WTC11 (cell line): ENCODE measurements at regions not wholly inside any gene's neighbourhood (a gene's known extent, or its start where the extent isn't known, plus 50 kb on each side); places are given as distances from the start of the nearest gene placed in this dataset.

Experiments used
- ATAC-seq: fragments of 200-7000 bp; cut with Tn5 transposase; 2 replicates; pipeline ENCODE4 v1.10.0; 2021; ENCODE audit warnings: mild to moderate bottlenecking, moderate library complexity
- CTCF ChIA-PET: fragments of 300-600 bp; sonication (Branson Sonifier 250); formaldehyde crosslinking; loops from one replicate; lab custom pipeline; 2021; ENCODE audit warnings: antibody characterized with exemption; lab: Charles Lee
- POLR2A ChIA-PET: fragments of 350-600 bp; sonication (Branson Sonifier 250); formaldehyde crosslinking; loops from one replicate; lab custom pipeline; 2021; ENCODE audit warnings: antibody characterized with exemption; lab: Charles Lee
- DNase-seq: peaks from one replicate; pipeline ENCODE4 v3.0.0; 2021; ENCODE audit warnings: low spot score
- H3K27ac Mint-ChIP-seq: 2 replicates; pipeline ENCODE4 v1.8.0; 2021; ENCODE audit warnings: mixed read lengths
- H3K27me3 Mint-ChIP-seq: 2 replicates; pipeline ENCODE4 v1.8.0; 2021; ENCODE audit warnings: low read depth, mild to moderate bottlenecking, moderate library complexity, mixed read lengths
- H3K36me3 Mint-ChIP-seq: 2 replicates; pipeline ENCODE4 v1.8.0; 2021; ENCODE audit warnings: mixed read lengths
- H3K4me1 Mint-ChIP-seq: 2 replicates; pipeline ENCODE4 v1.8.0; 2022; ENCODE audit warnings: mixed read lengths
- H3K4me3 Mint-ChIP-seq: 2 replicates; pipeline ENCODE4 v1.8.0; 2021; ENCODE audit warnings: mild to moderate bottlenecking, moderate library complexity, mixed read lengths
- H3K9me3 Mint-ChIP-seq: 2 replicates; pipeline ENCODE4 v1.8.0; 2021; ENCODE audit warnings: mixed read lengths
- ATF3 ChIP-seq: sonication (generic); formaldehyde crosslinking; conservative IDR thresholded peaks from 2 replicates; pipeline ENCODE4 v1.8.1; 2022; ENCODE audit warnings: mild to moderate bottlenecking, missing genetic modification reagents
- CDX4 ChIP-seq: fragments of 250-450 bp; sonication (Bioruptor Pico); IDR thresholded peaks from 2 replicates; pipeline ENCODE4 v1.9.0; 2021; ENCODE audit warnings: moderate library complexity, mild to moderate bottlenecking, inconsistent platforms, borderline replicate concordance
- CREB1 ChIP-seq: sonication (generic); formaldehyde crosslinking; IDR thresholded peaks from 2 replicates; pipeline ENCODE4 v1.8.0; 2023; ENCODE audit warnings: mild to moderate bottlenecking, missing genetic modification reagents
- E2F5 ChIP-seq: sonication (generic); formaldehyde crosslinking; IDR thresholded peaks from 2 replicates; pipeline ENCODE4 v1.8.1; 2022; ENCODE audit warnings: mild to moderate bottlenecking, moderate library complexity, missing genetic modification reagents
- EMX1 ChIP-seq: fragments of 250-450 bp; sonication (Bioruptor Pico); IDR thresholded peaks from 2 replicates; pipeline ENCODE4 v1.8.0; 2021; ENCODE audit warnings: mild to moderate bottlenecking
- ESRRA ChIP-seq: sonication (generic); formaldehyde crosslinking; IDR thresholded peaks from 2 replicates; pipeline ENCODE4 v1.8.1; 2022; ENCODE audit warnings: mild to moderate bottlenecking, missing genetic modification reagents, borderline replicate concordance
- GABPB1 ChIP-seq: sonication (generic); formaldehyde crosslinking; IDR thresholded peaks from 2 replicates; pipeline ENCODE4 v1.8.1; 2023; ENCODE audit warnings: mild to moderate bottlenecking, missing genetic modification reagents
- GTF2I ChIP-seq: fragments of 250-450 bp; sonication (Bioruptor Pico); conservative IDR thresholded peaks from 2 replicates; pipeline ENCODE4 v1.4.0; 2021; ENCODE audit warnings: mild to moderate bottlenecking
- HMGA2 ChIP-seq: fragments of 250-450 bp; sonication (Bioruptor Pico); IDR thresholded peaks from 2 replicates; pipeline ENCODE4 v1.4.0; 2021; ENCODE audit warnings: mild to moderate bottlenecking, moderate library complexity
- IRF1 ChIP-seq: sonication (generic); formaldehyde crosslinking; IDR thresholded peaks from 2 replicates; pipeline ENCODE4 v1.8.0; 2023; ENCODE audit warnings: missing genetic modification reagents
- KAT7 ChIP-seq: sonication (generic); formaldehyde crosslinking; IDR thresholded peaks from 2 replicates; pipeline ENCODE4 v1.8.1; 2023; ENCODE audit warnings: missing genetic modification reagents, mild to moderate bottlenecking, borderline replicate concordance
- MYBL2 ChIP-seq: sonication (generic); formaldehyde crosslinking; IDR thresholded peaks from 2 replicates; pipeline ENCODE4 v1.8.1; 2023; ENCODE audit warnings: mild to moderate bottlenecking, moderate library complexity, missing genetic modification reagents
- NFATC4 ChIP-seq: fragments of 250-450 bp; sonication (Bioruptor Pico); IDR thresholded peaks from 2 replicates; pipeline ENCODE4 v1.9.0; 2021; ENCODE audit warnings: mild to moderate bottlenecking
- NFYB ChIP-seq: sonication (generic); formaldehyde crosslinking; conservative IDR thresholded peaks from 2 replicates; pipeline ENCODE4 v1.8.0; 2022; ENCODE audit warnings: low read depth, missing genetic modification reagents
- NR1H2 ChIP-seq: sonication (generic); formaldehyde crosslinking; IDR thresholded peaks from 2 replicates; pipeline ENCODE4 v1.9.0; 2021; ENCODE audit warnings: mild to moderate bottlenecking, moderate library complexity, missing genetic modification reagents
- PRRX2 ChIP-seq: fragments of 250-450 bp; sonication (Bioruptor Pico); IDR thresholded peaks from 2 replicates; pipeline ENCODE4 v1.8.0; 2021; ENCODE audit warnings: mild to moderate bottlenecking
- SMAD4 ChIP-seq: sonication (generic); formaldehyde crosslinking; IDR thresholded peaks from 2 replicates; pipeline ENCODE4 v1.8.0; 2022; ENCODE audit warnings: mild to moderate bottlenecking, missing genetic modification reagents
- SOX15 ChIP-seq: fragments of 250-450 bp; sonication (Bioruptor Pico); IDR thresholded peaks from 2 replicates; pipeline ENCODE4 v1.9.0; 2021; ENCODE audit warnings: mild to moderate bottlenecking
- TEAD1 ChIP-seq: sonication (generic); formaldehyde crosslinking; IDR thresholded peaks from 2 replicates; pipeline ENCODE4 v1.8.0; 2022; ENCODE audit warnings: mild to moderate bottlenecking, missing genetic modification reagents
- TEAD4 ChIP-seq: sonication (generic); formaldehyde crosslinking; IDR thresholded peaks from 2 replicates; pipeline ENCODE4 v1.8.0; 2022; ENCODE audit warnings: mild to moderate bottlenecking, missing genetic modification reagents
- ZNF138 ChIP-seq: sonication (generic); formaldehyde crosslinking; conservative IDR thresholded peaks from 2 replicates; pipeline ENCODE4 v1.8.1; 2022; ENCODE audit warnings: mild to moderate bottlenecking, moderate library complexity, missing genetic modification reagents
- ZNF232 ChIP-seq: sonication (generic); formaldehyde crosslinking; IDR thresholded peaks from 2 replicates; pipeline ENCODE4 v1.8.0; 2022; ENCODE audit warnings: mild to moderate bottlenecking, missing genetic modification reagents
- ZNF396 ChIP-seq: fragments of 250-450 bp; sonication (Bioruptor Pico); IDR thresholded peaks from 2 replicates; pipeline ENCODE4 v1.8.0; 2021; ENCODE audit warnings: mild to moderate bottlenecking, moderate library complexity, borderline replicate concordance
- ZNF671 ChIP-seq: fragments of 250-450 bp; sonication (Bioruptor Pico); IDR thresholded peaks from 2 replicates; pipeline ENCODE4 v1.8.0; 2021; ENCODE audit warnings: mild to moderate bottlenecking
- TF ChIP-seq, protein P1 (sequence below): sonication (generic); formaldehyde crosslinking; IDR thresholded peaks from 2 replicates; pipeline ENCODE4 v1.8.1; 2023; ENCODE audit warnings: mild to moderate bottlenecking, missing genetic modification reagents, moderate library complexity
- TF ChIP-seq, protein P2 (sequence below): sonication (generic); formaldehyde crosslinking; IDR thresholded peaks from 2 replicates; pipeline ENCODE4 v1.8.1; 2022; ENCODE audit warnings: missing genetic modification reagents, borderline replicate concordance
- TF ChIP-seq, protein P3 (sequence below): sonication (generic); formaldehyde crosslinking; IDR thresholded peaks from 2 replicates; pipeline ENCODE4 v1.8.0; 2022; ENCODE audit warnings: mild to moderate bottlenecking, missing genetic modification reagents
- TF ChIP-seq, protein P4 (sequence below): sonication (generic); formaldehyde crosslinking; IDR thresholded peaks from 2 replicates; pipeline ENCODE4 v1.8.1; 2023; ENCODE audit warnings: mild to moderate bottlenecking, missing genetic modification reagents

- Mint-ChIP-seq H3K27me3 (0 out of 2 replicates have a peak, but pooled peaks cover 2% of the 10 kb centered on the region), H3K4me1 (peaks cover 22% of the 10 kb centered on the region), H3K9me3 (no peaks in the 10 kb centered on the region), H3K36me3 (no peaks in the 10 kb centered on the region), H3K4me3 (no peak overlapping the region), H3K27ac (no peak overlapping the region)
- ChIA-PET POLR2A (no interaction called here), CTCF (no interaction called here)
- ATAC-seq (no peak), DNase-seq (no peak)
- TF ChIP-seq SOX15 (CRISPR knock-in tag) (no peak), ZNF232 (CRISPR knock-in tag) (no peak), MYBL2 (CRISPR knock-in tag) (no peak), EMX1 (CRISPR knock-in tag) (no peak), IRF1 (CRISPR knock-in tag) (no peak), NFATC4 (CRISPR knock-in tag) (no peak), ATF3 (no peak)
Observed at GRCh38 chr6:21331235-21331634, 262.3 kb upstream of the SOX4 start.

DNA sequence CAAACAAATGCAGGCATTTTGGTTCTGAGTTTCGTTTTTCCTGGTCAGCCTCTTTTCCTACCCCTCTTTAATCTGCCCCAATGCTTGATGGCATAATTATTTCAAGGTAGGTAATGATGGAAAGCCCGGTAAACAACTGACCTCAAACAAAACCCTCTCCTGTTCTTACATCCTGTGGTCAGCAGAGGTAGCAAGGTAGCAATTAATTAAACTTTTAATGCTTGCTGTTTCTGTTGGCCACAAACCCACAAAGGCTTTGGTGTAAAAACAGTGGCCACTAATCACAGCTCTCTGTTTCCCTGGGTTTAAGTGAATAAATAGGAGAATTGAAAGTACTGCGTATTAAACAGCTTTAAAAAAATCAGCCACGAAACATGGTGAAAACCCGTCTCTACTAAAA, 261.5 kb upstream of the SOX4 start:
- H3K36me3 Mint-ChIP-seq = no peaks in the 10 kb centered on the region
- TF ChIP-seq SOX15 (CRISPR knock-in tag) (no peak), ZNF396 (CRISPR knock-in tag) (no peak), KAT7 (CRISPR knock-in tag) (no peak), HMGA2 (CRISPR knock-in tag) (no peak), GTF2I (CRISPR knock-in tag) (no peak), E2F5 (CRISPR knock-in tag) (no peak), GABPB1 (CRISPR knock-in tag) (no peak), TEAD4 (CRISPR knock-in tag) (no peak), ESRRA (no peak)
- TF ChIP-seq, protein P1, sequence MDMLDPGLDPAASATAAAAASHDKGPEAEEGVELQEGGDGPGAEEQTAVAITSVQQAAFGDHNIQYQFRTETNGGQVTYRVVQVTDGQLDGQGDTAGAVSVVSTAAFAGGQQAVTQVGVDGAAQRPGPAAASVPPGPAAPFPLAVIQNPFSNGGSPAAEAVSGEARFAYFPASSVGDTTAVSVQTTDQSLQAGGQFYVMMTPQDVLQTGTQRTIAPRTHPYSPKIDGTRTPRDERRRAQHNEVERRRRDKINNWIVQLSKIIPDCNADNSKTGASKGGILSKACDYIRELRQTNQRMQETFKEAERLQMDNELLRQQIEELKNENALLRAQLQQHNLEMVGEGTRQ (CRISPR knock-in tag) = no peak
- TF ChIP-seq, protein P2, sequence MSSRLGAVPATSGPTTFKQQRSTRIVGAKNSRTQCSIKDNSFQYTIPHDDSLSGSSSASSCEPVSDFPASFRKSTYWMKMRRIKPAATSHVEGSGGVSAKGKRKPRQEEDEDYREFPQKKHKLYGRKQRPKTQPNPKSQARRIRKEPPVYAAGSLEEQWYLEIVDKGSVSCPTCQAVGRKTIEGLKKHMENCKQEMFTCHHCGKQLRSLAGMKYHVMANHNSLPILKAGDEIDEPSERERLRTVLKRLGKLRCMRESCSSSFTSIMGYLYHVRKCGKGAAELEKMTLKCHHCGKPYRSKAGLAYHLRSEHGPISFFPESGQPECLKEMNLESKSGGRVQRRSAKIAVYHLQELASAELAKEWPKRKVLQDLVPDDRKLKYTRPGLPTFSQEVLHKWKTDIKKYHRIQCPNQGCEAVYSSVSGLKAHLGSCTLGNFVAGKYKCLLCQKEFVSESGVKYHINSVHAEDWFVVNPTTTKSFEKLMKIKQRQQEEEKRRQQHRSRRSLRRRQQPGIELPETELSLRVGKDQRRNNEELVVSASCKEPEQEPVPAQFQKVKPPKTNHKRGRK (CRISPR knock-in tag) = no peak
- TF ChIP-seq, protein P3, sequence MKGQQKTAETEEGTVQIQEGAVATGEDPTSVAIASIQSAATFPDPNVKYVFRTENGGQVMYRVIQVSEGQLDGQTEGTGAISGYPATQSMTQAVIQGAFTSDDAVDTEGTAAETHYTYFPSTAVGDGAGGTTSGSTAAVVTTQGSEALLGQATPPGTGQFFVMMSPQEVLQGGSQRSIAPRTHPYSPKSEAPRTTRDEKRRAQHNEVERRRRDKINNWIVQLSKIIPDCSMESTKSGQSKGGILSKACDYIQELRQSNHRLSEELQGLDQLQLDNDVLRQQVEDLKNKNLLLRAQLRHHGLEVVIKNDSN (CRISPR knock-in tag) = no peak
- H3K27ac Mint-ChIP-seq = no peak overlapping the region
- peaks cover 16% of the 10 kb centered on the region for H3K4me1 Mint-ChIP-seq
- peaks cover 7% of the 10 kb centered on the region; the same call in 1 of the 2 replicates for H3K27me3 Mint-ChIP-seq
- no peak for DNase-seq
- no peak overlapping the region for H3K4me3 Mint-ChIP-seq
- POLR2A ChIA-PET = interaction anchor here (0.6 kb wide), 1 partner anchor 153 kb away, joined by 3 read pairs; no protein-coding TSS in a partner anchor
- H3K9me3 Mint-ChIP-seq = peaks cover 7% of the 10 kb centered on the region
- CTCF ChIA-PET = interaction anchor here (1.1 to 1.7 kb wide), 2 partner anchors 9 to 256 kb away, joined by 3 read pairs; no protein-coding TSS in a partner anchor
- no peak for ATAC-seq

DNA sequence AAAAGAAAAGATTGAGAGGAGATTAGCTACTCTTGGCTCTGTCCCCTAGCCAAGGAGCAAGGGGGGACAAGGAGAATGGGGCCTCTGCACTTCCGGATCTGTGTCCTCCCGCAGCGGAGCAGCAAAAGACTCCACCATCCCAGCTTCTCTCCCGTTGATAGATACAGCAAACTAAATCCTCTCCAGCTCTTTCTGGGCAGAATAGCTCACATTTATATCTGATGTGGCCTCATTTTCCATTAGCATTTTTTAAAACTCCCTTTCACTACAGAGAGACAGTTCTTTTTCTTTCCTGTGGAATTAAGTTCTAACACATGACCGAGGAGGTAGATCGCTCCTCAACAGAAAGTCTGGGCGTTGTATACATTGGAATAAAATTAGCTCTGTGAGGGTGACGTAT, 260.9 kb upstream of the SOX4 start:
- Mint-ChIP-seq H3K4me1 (peaks cover 10% of the 10 kb centered on the region), H3K27me3 (peaks cover 7% of the 10 kb centered on the region; the same call in 1 of the 2 replicates), H3K27ac (peak overlapping the region; percentile 4; the same call in 1 of the 2 replicates), H3K9me3 (peaks cover 12% of the 10 kb centered on the region), H3K36me3 (no peaks in the 10 kb centered on the region), H3K4me3 (no peak overlapping the region)
- CTCF ChIA-PET = interaction anchor here (1.1 to 1.7 kb wide), 2 partner anchors 9 to 255 kb away, joined by 3 read pairs; no protein-coding TSS in a partner anchor
- ATAC-seq (no peak), DNase-seq (no peak)
- POLR2A ChIA-PET = no interaction called here
- TF ChIP-seq ZNF671 (CRISPR knock-in tag) (no peak), PRRX2 (no peak), CREB1 (CRISPR knock-in tag) (no peak), CDX4 (CRISPR knock-in tag) (no peak), TEAD1 (no peak), ZNF138 (CRISPR knock-in tag) (no peak), NFYB (CRISPR knock-in tag) (no peak), SMAD4 (CRISPR knock-in tag) (no peak), NR1H2 (CRISPR knock-in tag) (no peak)
- TF ChIP-seq, protein P4, sequence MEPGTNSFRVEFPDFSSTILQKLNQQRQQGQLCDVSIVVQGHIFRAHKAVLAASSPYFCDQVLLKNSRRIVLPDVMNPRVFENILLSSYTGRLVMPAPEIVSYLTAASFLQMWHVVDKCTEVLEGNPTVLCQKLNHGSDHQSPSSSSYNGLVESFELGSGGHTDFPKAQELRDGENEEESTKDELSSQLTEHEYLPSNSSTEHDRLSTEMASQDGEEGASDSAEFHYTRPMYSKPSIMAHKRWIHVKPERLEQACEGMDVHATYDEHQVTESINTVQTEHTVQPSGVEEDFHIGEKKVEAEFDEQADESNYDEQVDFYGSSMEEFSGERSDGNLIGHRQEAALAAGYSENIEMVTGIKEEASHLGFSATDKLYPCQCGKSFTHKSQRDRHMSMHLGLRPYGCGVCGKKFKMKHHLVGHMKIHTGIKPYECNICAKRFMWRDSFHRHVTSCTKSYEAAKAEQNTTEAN (CRISPR knock-in tag) = no peak
